ENCODE measurements at regions not wholly inside any gene's neighbourhood (a gene's known extent, or its start where the extent isn't known, plus 50 kb on each side); places are given as distances from the start of the nearest gene placed in this dataset.

DNA sequence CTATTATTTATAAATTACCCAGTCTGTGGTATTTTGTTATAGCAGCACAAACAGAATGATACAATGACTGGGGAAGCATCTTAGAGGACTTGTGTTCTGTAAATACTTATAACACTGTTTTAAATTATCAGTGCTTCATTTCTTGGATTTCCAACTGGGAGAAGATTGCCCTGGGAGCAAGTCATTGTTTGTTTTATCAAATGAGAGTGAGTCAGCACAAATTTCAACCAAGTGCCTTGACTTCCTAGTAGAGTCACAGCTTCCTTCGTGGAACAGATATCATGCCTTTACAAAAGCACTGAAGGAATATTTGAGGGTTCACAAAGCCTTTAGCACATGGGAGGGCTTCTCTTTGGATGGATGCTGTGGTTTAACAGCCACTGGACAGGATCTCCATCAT, 234.1 kb downstream of the KTN1 start:
- TF ChIP-seq, protein P1, sequence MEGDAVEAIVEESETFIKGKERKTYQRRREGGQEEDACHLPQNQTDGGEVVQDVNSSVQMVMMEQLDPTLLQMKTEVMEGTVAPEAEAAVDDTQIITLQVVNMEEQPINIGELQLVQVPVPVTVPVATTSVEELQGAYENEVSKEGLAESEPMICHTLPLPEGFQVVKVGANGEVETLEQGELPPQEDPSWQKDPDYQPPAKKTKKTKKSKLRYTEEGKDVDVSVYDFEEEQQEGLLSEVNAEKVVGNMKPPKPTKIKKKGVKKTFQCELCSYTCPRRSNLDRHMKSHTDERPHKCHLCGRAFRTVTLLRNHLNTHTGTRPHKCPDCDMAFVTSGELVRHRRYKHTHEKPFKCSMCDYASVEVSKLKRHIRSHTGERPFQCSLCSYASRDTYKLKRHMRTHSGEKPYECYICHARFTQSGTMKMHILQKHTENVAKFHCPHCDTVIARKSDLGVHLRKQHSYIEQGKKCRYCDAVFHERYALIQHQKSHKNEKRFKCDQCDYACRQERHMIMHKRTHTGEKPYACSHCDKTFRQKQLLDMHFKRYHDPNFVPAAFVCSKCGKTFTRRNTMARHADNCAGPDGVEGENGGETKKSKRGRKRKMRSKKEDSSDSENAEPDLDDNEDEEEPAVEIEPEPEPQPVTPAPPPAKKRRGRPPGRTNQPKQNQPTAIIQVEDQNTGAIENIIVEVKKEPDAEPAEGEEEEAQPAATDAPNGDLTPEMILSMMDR (IDR thresholded peaks at IDR 0.05) = no peak
- no peak for TF ChIP-seq EP300 (IDR thresholded peaks at IDR 0.05)

Data from ovary (tissue), 3 donors.